C4-2B (cell line): ENCODE measurements at regions not wholly inside any gene's neighbourhood (a gene's known extent, or its start where the extent isn't known, plus 50 kb on each side); places are given as distances from the start of the nearest gene placed in this dataset.

Experiments used
- CTCF ChIP-seq: fragments of 450-650 bp; conservative IDR thresholded peaks from 2 replicates; pipeline ENCODE4 v1.5.1; 2017; ENCODE audit warnings: mild to moderate bottlenecking
- ZFX ChIP-seq: fragments of 450-650 bp; IDR thresholded peaks from 2 replicates; pipeline ENCODE4 v1.6.1; 2017

GRCh38 chr11:80629466-80629865 is 1188.6 kb upstream of the TENM4 start:
- TF ChIP-seq CTCF (no peak), ZFX (no peak)
